GM21723 (cell line): ENCODE measurements at regions not wholly inside any gene's neighbourhood (a gene's known extent, or its start where the extent isn't known, plus 50 kb on each side); places are given as distances from the start of the nearest gene placed in this dataset.

ENCODE experiments used
- ATAC-seq: cut with Tn5 transposase; IDR thresholded peaks from one replicate; pipeline ENCODE4 v1.9.1; 2021; ENCODE audit warnings: mild to moderate bottlenecking, moderate library complexity; ENCODE audit not compliant: unreplicated experiment

- ATAC-seq, result no peak
Measured at GRCh38 chr5:165202519-165202910, 1697.1 kb downstream of the MAT2B start.

- no peak for ATAC-seq
Measured at GRCh38 chr5:165209101-165209727, 1703.8 kb downstream of the MAT2B start.

DNA sequence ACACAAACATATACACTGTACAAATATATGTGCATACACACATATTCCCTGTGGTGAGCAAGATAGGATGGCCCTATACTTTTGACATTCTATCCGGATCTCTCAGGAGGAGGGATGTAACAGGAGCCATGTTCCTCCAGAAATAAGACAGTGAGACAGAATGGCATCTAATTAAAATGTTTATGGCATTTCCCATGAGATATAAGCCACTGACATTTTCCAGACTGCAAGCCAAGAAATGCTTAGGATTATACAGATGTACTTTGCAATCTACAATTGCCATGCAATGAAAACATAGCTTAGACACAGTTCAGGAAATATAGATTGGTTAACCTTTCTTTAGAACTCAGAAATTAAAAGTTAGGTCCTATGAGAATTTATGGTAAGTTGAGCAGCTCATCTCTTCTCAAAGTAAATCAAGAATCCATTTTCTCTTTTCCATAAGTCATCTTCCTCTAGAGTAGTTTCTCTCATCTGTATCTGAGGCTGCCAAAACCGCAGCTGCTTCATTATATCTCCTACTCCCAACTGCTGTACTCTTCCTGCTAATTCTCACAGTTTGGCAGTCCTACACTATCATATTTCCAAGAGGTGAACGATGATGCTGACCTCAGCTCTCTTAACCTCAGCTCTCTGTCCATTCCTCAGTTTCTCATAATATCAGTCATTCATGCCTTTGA is 1719.1 kb downstream of the MAT2B start:
- no peak for ATAC-seq

DNA sequence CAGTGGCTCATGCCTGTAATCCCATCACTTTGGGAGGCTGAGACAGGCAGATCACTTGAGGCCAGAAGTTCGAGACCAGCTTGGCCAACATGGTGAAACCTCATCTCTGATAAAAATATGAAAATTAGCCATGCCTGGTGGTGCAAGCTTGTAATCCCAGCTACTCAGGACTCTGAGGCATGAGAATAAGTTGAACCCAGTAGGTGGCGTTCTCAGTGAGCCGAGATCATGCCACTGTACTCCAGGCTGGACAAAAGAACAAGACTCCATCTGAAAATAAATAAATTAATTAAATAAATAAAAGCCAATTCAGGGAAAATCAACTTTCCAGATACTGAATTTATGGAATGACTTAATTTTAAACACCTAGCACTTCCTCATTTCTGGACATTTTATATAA is 1722.1 kb downstream of the MAT2B start:
- no peak for ATAC-seq

DNA sequence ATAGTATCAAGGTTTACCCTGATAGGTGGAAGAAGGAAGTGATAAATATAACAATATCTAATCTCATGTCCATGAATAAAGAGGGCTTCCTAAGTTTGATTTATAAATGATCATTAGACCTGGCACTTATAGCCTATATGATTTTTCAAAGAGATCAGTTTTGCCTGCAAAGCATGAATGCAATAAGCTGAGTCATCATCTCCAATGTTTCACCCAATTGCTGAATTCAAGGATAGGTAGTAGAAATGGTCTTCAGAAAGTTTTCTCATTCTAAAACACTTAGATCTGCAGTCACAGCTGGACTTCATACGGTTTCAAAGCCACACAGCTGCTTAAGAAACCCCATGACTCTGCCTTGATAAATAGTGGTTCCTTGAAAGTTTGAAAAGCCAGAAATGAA is 1722.8 kb downstream of the MAT2B start:
- ATAC-seq, result no peak

- no peak for ATAC-seq
Measured at GRCh38 chr5:165231821-165232508, 1726.5 kb downstream of the MAT2B start.

DNA sequence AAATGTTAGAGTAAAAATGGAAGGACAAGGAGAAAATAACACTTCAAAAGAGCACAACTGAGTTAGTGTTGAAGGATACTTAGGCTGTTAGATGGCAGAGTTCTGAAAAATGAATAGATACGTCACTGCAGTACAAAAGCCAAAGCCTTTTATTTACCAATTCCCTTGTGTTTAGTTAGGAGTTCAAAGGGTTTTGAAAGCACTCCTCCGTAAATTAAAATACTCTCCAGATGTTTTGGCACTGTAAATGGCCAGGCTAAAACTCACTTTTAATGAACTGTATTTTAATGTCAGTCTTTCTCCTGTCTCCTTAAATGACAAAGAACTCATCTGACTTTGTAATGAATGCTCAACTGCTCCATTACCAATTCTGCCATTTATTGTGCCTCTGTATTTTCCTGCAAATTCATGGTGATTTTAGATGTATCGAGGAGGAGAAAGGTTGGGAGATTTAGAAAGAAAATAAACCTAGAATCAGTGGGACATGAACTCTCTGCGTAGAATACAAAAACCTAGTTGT is 1727.2 kb downstream of the MAT2B start:
- no peak for ATAC-seq

GRCh38 chr5:165241811-165242210 is 1736.4 kb downstream of the MAT2B start:
- ATAC-seq, result no peak

- no peak for ATAC-seq
Measured at GRCh38 chr5:165242646-165243045, 1737.2 kb downstream of the MAT2B start.

DNA sequence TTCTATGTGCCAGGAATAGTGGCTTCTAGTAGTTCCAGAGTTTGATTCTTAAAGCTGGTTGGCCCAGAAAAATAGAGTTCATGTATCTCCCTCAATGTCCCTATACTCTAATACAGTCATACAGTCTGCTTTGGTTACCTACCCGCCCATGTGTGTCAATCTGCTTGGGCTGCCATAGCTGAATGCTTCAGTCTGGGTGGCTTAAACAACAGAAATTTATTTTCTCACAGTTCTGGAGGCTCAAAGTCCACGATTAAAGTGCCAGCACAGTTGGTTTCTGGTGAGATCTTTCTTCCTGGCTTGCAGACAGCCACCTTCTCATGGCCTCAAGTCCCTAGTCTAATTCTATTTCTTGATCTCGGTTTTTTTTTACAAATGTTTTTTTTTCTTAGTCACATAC is 1739.0 kb downstream of the MAT2B start:
- ATAC-seq, result no peak

DNA sequence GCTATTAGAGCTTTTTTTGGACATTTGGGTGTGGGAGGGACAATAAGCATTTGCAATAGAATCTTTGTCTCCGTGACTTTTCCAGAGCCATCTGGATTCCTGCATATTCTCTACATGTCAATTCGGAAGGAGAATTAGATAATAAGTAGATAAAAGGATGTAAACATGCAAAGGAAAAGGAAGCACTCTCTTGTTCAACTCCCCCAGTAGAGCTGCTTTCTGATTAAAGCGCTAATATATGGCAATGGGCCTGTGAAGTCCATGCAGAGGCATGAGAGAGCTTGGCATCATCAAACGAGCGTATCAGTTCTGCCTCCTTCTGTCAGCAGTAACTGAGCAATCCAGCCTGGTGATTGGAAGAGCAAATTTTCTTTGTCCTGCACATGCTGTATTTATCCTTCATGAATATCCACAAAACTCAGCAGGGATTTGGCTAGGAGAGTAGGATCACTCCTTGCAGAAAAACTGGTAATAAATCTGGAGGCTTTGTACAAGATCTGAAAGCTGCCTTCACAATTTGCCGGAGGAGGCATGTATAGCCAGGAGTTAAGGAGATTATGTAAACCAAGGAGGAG is 1752.9 kb downstream of the MAT2B start:
- ATAC-seq, result no peak

GRCh38 chr5:165260426-165260825 is 1755.0 kb downstream of the MAT2B start:
- ATAC-seq, result no peak

GRCh38 chr5:165263536-165263935 is 1758.1 kb downstream of the MAT2B start:
- no peak for ATAC-seq

DNA sequence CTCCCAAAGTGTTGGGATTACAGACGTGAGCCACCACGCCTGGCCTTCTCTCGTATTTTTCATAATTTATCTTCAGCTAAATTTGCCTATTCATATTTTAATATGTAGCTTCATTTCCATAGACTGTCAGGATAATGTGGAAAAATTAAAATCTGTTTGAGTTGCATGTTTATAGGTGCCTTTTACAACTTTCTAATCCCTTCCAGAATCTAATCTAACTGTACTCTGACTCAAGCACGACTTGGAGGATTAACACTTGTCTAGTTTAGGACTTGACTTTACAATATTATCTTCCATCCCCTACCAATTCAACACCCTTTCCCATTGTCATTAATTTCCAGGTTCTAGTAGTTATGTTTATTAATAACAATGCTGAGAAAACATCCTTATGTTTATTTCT is 1761.5 kb downstream of the MAT2B start:
- ATAC-seq, result no peak

- no peak for ATAC-seq
Measured at GRCh38 chr5:165272436-165272835, 1767.0 kb downstream of the MAT2B start.

DNA sequence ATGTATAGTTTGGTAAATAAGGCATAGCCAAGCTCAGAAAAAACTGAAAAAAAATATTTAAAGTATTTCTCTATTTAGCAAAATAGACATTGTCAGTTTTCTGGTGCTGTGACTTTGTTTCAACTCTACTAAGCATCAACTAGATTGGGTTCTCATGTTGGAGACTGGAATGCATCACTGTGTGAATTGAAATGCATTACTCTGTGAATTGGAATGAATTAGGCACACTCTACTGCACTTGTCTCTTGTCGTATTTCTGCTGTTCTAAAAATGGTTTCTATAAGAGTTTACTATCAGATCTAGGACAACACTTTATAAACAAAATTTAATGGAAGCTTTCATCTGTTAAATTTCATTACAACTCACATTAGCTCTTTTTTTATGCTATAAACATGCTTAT is 1772.2 kb downstream of the MAT2B start:
- ATAC-seq, result no peak

DNA sequence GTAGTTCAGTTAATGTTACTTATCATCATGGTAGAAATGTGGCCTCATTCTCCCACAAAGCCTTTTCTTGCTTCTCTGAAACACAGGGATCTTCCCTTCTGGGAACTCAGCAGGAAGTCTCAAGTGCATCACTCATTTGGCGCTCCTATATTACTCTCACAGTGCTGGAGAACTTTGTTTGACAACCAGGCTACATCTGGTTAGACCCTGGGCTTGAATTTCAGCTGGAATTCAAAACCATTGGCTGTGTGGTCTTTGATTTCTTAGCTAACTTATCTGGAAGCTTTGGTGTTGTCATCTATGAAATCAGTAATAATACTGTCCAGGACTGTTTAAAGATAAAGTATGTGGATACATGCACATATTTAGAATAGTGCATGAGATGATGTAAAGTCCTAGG is 1777.1 kb downstream of the MAT2B start:
- no peak for ATAC-seq

- ATAC-seq, result no peak
Measured at GRCh38 chr5:165286692-165287091, 1781.3 kb downstream of the MAT2B start.

DNA sequence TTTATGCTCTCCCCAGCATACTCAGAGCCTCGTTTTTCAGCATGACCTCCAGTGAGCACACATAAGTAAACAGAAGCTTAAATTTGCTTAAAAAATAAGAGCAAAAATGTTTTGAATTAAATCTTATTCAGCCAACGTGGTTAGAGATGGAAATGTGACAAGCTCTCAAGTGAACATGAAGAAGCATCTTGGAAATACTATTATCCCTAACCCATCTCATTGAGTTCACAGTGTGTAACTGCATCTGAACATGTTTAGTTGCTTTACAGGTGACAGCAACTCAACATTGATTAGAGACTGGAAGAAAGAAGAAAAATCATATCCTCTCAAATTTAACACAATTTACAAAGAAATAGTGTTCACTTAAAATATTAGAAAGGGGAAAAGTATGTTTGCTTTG is 1785.1 kb downstream of the MAT2B start:
- no peak for ATAC-seq

GRCh38 chr5:165296401-165297130 is 1791.1 kb downstream of the MAT2B start:
- ATAC-seq, result no peak

- no peak for ATAC-seq
Measured at GRCh38 chr5:165304193-165304827, 1798.9 kb downstream of the MAT2B start.
